Activated gamma-delta T cell treated with anti-CD3 and anti-CD28 coated beads, Interleukin-2, amount 50 U/mL, for 16 hours (primary cell): ENCODE measurements at regions not wholly inside any gene's neighbourhood (a gene's known extent, or its start where the extent isn't known, plus 50 kb on each side); places are given as distances from the start of the nearest gene placed in this dataset.

Experiments
- DNase-seq: peaks from one replicate; pipeline ENCODE4 v3.0.0-alpha.2; 2020; ENCODE audit warnings: low read depth

GRCh38 chr7:25815711-25816110 lies 336.3 kb upstream of the NFE2L3 start:
- no peak for DNase-seq

GRCh38 chr7:25820432-25821040 lies 331.5 kb upstream of the NFE2L3 start:
- DNase-seq, result no peak

DNA sequence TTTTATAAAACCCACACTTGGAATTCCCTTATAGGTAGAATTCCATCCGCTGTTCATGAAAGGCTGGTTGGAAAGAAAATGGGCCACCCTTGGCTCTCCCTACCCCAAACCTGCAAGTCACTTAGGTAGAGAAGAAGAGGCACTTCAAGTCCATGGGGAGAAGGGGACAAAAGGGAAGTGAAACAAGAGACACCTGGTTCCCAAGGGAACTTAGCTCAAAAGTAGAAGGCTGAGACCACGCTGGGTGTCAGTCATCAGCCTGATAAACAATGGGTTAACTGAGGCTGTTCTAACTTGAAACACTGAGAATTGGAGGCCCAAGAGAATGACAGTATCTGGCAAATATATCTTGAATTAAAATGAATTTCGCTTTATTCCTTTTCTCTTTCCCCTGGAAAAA lies 330.8 kb upstream of the NFE2L3 start:
- no peak for DNase-seq

GRCh38 chr7:25822823-25823222 lies 329.2 kb upstream of the NFE2L3 start:
- no peak for DNase-seq

GRCh38 chr7:25823571-25823970 lies 328.4 kb upstream of the NFE2L3 start:
- DNase-seq, result no peak

DNA sequence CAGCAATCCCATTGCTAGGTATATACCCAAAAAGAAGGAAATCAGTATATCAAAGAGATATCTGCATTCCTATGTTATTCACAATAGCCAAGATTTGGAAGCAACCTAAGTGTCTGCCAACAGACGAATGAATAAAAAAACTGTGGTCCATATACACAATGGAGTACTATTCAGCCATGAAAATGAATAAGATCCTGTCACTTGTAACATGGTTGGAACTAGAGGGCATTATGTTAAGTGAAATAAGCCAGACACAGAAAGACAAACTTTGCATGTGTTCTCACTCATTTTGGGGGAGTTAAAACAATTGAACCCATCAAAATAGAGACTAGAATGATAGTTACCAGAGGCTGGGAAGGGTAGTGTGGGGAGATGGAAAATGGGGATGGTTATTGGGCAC lies 323.5 kb upstream of the NFE2L3 start:
- DNase-seq, result no peak

DNA sequence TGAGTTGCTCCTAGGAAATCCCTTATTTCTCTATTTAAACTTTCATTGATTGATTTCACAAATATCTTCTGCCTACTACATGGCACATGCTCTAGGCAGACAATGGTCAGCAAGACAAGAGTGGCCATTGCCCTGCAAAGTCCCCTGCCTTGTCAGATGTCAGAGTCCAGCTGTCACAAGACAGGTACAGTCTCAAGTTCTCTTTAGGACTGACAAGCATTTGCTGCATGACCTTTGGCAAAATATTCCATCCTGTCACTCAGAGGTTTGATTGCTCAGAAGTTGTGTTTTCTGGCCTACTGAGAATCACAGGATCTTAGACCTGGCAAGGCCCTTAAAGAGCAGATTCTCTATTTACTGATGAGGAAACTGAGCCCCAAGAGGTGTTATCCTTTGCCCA lies 322.3 kb upstream of the NFE2L3 start:
- no peak for DNase-seq

DNA sequence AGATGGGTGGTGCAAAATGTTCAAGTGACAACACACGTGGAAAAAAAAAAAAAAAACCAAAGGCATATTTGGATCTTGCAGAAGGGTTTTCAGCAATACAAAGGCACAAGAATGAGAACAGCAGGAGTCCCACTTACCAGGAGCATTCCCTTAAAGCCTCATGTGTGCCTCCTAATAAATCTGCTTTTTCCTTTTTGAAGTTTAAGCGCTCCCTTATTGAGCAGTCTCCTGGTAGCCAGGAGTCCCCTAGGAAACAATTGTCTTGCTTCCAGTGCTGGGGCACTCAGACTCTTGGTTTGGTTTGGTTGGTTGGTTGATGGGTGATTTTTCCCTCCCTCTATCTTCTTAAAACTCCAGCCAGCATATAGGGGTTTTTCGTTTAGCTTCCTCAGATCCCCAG lies 321.8 kb upstream of the NFE2L3 start:
- no peak for DNase-seq

DNA sequence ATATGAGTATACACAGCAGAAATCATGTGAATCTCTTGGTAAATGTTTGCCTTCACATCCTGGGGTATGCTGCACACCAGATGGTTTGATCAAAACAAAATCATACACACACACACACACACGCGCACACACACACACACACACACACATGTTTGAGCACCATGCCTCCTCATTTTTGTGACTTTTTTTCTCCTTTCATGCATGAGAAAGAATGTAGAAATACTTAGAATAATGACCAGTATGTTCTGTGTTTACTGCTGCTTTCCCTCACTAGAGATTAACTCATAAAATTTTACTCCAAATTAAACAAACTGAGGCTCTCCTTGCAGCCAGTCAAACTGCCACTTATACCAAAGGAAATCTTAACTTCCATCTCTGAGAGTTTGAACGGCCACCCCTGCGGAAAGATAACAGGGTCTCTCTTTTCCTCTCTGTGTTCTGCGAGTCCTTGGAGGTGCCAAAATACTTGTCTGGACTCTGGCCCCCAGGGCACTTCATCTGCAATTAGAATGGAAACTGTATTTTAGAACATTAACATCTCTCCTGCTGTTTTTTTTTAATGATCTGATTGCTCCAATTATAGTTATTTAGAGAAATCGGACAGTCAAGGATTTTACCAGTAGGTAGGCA lies 320.8 kb upstream of the NFE2L3 start:
- no peak for DNase-seq

DNA sequence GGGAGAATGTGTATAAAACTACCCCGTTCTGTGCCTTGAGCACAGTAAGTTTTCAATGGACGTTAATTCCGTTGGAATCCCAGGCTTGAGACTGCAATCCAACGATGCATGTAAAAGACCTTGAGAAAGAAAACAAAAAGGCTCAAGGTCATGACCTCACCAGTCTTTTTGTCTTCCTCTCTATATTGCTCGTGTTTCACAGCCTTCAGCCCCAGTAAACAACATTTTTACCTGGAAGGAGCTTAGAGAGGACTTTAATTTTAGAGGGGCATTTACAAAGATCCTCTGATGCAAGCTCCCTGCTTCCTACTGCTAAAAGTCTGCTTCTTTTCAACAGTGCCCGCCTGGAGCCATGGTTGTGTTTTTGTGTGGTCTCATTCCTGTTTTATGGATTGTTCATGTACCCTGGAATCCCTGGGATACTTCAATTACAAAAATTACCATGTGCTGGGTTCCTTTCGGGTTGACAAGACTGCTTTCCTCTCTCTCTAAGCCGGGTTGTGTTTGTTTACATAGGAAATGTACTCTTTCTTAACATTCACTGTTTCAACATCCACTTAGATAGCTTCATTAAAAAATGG lies 320.1 kb upstream of the NFE2L3 start:
- DNase-seq, result no peak

DNA sequence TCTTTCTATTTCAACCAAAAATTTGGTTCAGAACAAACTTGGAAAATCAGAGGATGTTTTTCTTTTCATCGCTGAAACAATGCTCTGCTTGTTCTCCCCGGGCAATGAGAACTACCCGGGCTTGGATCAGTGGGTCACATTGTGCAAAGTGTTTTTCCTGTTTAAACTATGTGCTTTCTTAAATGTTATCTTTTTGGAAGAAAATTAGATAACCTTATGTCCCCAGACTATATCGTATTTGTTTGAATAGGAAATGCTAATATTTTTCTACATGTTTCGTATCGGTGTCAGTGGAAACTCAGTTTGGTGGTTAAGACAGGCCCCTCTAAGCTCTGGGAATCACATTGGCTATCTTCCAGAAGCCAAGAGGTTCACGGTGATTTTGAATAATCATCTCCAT lies 319.5 kb upstream of the NFE2L3 start:
- no peak for DNase-seq

DNA sequence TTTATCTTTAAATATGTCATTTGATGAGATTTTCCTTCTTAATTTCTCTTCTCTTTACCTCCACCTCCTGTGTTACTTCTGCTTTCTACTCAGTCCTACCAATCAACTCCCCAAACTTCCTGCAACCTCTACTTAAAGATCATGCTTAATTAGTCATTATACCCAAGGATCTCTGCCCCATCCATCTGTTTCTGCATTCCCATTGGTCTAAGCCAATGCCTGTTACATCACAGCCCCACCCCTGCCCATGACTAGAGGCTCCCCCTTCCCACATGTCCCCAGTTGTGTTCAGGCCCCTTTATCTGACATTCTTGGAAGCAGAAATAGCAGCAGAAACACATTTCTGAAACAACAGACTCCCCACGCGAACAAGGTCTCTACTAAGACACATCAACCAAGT lies 319.1 kb upstream of the NFE2L3 start:
- no peak for DNase-seq

- no peak for DNase-seq
Observed at GRCh38 chr7:25834050-25834449, 317.9 kb upstream of the NFE2L3 start.

DNA sequence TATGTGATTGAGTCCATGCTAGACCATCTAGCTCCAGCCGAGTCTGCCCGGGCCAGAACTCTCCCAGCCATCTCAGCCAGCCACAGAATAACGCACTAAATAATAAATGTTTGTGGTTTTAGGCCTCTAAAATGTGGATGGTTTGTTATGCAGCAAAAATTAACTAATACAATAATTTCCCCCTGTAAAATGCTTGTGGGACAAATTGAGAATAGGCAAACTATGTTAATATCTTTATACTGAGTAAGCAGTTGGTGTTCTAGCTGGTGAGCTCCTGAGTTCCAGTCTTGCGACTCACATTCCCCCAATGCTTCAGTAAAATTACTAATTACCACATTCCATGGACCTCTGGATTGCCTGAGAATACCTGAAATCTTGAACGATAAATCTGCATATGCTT lies 316.8 kb upstream of the NFE2L3 start:
- no peak for DNase-seq

GRCh38 chr7:25839084-25839769 lies 312.8 kb upstream of the NFE2L3 start:
- DNase-seq, result no peak

GRCh38 chr7:25840209-25840792 lies 311.7 kb upstream of the NFE2L3 start:
- DNase-seq, result no peak

DNA sequence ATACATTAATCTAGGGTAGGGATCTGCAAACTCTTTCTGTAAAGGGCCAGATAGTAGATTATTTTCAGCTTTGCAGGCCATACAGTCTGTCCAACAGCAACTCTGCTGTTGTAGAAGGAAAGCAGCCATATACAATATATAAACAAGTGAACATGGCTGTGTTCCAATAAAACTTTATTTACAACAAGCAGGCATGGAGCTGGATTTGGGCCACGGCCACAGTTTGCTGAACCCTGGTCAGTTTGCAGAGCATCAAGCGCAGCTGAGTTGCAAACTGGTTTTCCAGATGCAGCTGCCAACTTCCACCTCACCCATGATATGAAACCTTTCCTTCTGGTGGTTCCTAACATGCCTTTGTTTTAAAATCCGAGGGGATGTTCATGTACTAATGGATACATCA lies 310.4 kb upstream of the NFE2L3 start:
- no peak for DNase-seq

DNA sequence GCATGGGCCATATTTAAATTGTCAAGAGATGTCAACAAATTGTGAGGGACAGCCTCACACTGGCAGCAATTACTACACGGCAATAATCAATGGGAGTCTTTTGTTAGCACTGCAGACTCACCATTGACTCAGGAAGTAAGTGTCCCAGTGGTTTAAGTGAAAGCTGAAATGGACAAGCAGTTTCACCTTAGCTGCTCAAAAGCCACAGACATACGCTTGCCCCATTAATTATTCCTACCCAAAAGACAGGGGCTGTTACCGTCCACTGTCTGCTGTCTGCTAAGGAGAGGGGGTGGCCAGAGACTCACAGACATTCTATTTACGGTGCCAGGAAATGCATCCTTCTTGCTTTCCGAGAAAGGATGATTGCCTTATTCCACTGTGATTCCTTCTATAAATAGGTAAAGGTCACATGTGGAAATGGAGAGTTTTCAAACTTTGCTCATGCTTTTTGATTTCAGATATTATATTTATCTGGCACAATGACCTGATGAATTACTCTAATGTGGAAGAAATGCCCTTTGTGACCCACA lies 309.7 kb upstream of the NFE2L3 start:
- no peak for DNase-seq

- DNase-seq, result no peak
Observed at GRCh38 chr7:25843467-25843866, 308.5 kb upstream of the NFE2L3 start.

- DNase-seq, result no peak
Observed at GRCh38 chr7:25844102-25844870, 307.7 kb upstream of the NFE2L3 start.

- no peak for DNase-seq
Observed at GRCh38 chr7:25845464-25845863, 306.5 kb upstream of the NFE2L3 start.

DNA sequence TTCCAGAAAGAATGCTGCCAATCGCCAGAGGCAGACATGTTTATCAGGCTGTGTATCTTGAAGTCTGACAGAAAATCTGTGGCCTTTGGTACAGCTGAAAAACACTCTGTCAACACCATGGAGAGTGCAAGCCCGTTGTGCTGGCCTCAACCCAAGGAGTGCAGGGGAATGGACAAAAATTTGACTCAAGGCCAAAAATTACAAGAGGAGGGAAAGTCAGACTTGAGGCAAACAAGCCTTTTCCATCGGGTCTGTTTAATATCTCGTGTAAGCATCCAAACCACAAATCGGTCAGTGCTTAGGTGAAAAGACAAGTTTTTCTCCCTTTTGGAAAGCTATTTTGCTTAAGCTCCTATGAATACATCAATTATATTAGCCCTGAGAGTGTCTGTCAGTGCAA lies 305.3 kb upstream of the NFE2L3 start:
- no peak for DNase-seq
